Brain microvascular endothelial cell (primary cell): ENCODE measurements at regions not wholly inside any gene's neighbourhood (a gene's known extent, or its start where the extent isn't known, plus 50 kb on each side); places are given as distances from the start of the nearest gene placed in this dataset.

Experiments
- DNase-seq: peaks from one replicate; pipeline ENCODE4 v3.0.0-alpha.2; 2020
- H3K27ac ChIP-seq: fragments of 250-450 bp; sonication (Bioruptor Pico); 2 replicates; pipeline ENCODE4 v1.5.1; 2020; ENCODE audit warnings: mild to moderate bottlenecking, moderate library complexity
- H3K27me3 ChIP-seq: fragments of 250-450 bp; sonication (Bioruptor Pico); replicated peaks from 2 replicates; pipeline ENCODE4 v1.5.1; 2020; ENCODE audit warnings: mild to moderate bottlenecking
- H3K36me3 ChIP-seq: fragments of 250-450 bp; sonication (Bioruptor Pico); replicated peaks from 2 replicates; pipeline ENCODE4 v1.5.1; 2020; ENCODE audit warnings: mild to moderate bottlenecking
- H3K4me3 ChIP-seq: 2 replicates; pipeline ENCODE4 v1.5.1; 2011; ENCODE audit warnings: low read depth, mild to moderate bottlenecking, control low read depth, low read length, moderate library complexity
- CTCF ChIP-seq: IDR thresholded peaks from 2 replicates; pipeline ENCODE4 v1.5.1; 2011; ENCODE audit warnings: low read depth, mild to moderate bottlenecking, moderate library complexity, low read length, control low read depth, inconsistent platforms; ENCODE audit errors: missing control alignments
- in situ Hi-C: cut with HindIII; loops from 2 replicates; pipeline ENCODE4 v1.10.0; 2017; ENCODE audit warnings: low sequenced_read_pairs, low pct_ligation_motif_present

- in situ Hi-C loops = no loop called here
- Histone ChIP-seq H3K27ac (no peak overlapping the region), H3K4me3 (no peak overlapping the region), H3K27me3 (no peaks in the 10 kb centered on the region), H3K36me3 (no peaks in the 10 kb centered on the region)
- no peak for DNase-seq
- no peak for TF ChIP-seq CTCF
Measured at GRCh38 chr10:62996925-62997324, 136.2 kb upstream of the NRBF2 start.

GRCh38 chr10:62996516-62996915, 136.6 kb upstream of the NRBF2 start:
- no peak for DNase-seq
- in situ Hi-C loops = no loop called here

DNA sequence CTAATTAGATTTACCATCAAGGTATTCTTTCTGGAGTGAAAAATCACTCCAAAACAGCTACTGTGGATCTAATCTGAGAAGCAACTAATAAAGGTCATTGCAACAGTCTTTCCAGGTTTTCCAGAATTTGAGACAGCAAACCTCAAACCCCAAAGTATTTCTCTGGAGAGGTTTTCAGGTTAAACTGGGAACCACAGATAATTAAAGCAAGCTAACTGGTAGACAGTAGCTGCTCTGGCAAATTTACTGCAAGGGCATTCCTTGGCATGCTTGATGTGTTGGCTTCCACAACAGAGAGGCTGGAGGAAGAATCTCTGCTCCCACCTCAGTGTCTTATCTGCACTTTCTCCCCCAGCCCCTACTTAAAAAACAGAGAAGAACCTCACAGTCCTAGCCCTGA, 140.0 kb upstream of the NRBF2 start:
- Histone ChIP-seq H3K36me3 (no peaks in the 10 kb centered on the region), H3K27me3 (no peaks in the 10 kb centered on the region), H3K27ac (no peak overlapping the region), H3K4me3 (no peak overlapping the region)
- in situ Hi-C loops = no loop called here
- DNase-seq = no peak
- no peak for TF ChIP-seq CTCF

More at GRCh38 chr10:62996516-62996915, 136.6 kb upstream of the NRBF2 start:
- TF ChIP-seq CTCF = no peak
- H3K27ac ChIP-seq = no peak overlapping the region
- no peaks in the 10 kb centered on the region for H3K36me3 ChIP-seq
- H3K27me3 ChIP-seq = no peaks in the 10 kb centered on the region
- no peak overlapping the region for H3K4me3 ChIP-seq

DNA sequence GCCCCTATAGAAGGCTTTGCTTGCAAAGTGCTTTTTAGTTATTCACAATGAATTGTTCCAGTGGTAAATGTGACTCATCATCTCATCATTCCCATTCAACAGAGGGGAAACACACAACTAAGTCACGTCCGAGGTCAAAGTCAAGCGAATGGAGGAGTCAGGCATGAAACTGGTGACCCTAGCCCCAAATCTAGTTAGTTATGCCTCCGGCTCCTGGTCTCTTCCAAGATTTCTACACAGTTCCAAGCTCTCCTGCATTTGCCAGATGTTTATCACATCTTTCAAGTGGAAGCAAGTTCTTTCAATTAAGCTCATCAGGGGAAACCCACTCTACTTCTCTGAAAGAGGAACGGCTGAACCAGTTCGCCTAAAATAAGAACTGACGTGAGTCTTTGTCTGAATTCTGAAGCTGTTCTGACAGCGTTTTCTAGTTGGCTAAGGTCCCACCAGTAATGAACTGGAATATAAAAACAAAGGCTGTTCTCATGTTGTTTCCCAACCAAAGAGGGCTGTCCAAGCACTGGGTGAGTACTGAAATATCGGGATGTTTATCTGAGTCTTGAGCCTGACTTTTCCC, 140.9 kb upstream of the NRBF2 start:
- Histone ChIP-seq H3K36me3 (no peaks in the 10 kb centered on the region), H3K27ac (peak overlapping the region; percentile 42), H3K27me3 (no peaks in the 10 kb centered on the region), H3K4me3 (no peak overlapping the region)
- in situ Hi-C loops = no loop called here
- no peak for TF ChIP-seq CTCF
- DNase-seq = peak; percentile 57

DNA sequence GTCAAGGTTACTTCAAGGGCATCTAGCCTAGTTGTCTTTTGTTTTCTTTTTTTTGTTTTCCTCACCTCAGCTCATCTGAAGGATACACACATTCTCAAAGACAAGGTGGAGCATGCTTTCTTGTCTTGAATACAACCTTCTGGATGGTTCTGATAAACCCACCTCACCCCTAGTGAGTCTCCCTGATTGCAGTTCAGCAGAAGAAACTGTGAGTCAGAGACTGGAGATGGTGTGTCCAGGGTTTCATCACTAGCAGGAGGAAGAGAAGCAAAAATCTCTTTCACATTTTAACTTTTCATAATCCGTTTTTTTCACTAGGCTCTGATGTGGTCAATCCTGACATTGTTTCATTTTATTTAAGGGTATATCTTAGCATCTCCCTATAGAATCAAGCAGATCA, 143.0 kb upstream of the NRBF2 start:
- H3K36me3 ChIP-seq = no peaks in the 10 kb centered on the region
- DNase-seq = no peak
- no peak for TF ChIP-seq CTCF
- H3K27ac ChIP-seq = no peak overlapping the region
- in situ Hi-C loops = no loop called here
- H3K27me3 ChIP-seq = no peaks in the 10 kb centered on the region
- no peak overlapping the region for H3K4me3 ChIP-seq
